CD4-positive, alpha-beta T cell treated with Interleukin-21 for 1 hour (primary cell): ENCODE measurements at regions not wholly inside any gene's neighbourhood (a gene's known extent, or its start where the extent isn't known, plus 50 kb on each side); places are given as distances from the start of the nearest gene placed in this dataset.
"Not testable (repeated sequence)": the region's sequence is repeated elsewhere in the genome, so short reads cannot be mapped to it uniquely, and the experiment has no call there.

Experiments
- DNase-seq: peaks from one replicate; pipeline ENCODE4 v3.0.0-alpha.2; 2020

DNA sequence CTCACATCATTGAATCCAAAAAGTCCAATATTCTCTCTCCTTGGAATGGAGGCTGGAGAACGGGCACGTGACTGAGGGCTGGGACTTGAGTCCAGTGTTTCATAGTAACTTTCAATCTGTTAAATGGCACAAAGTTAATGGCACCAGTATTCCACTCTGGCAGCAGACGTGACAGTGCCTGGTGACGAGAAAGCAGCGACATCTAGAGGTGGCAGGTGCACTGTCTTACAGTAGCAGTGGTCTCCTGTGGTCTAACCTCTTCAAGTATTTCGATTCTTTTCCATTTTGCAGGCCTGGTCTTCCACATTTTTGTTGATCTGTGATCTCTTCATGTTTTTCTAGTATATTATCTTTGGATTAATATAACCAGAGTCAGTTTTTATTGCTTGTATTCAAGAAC is 107.1 kb downstream of the OXSM start:
- DNase-seq = no peak

DNA sequence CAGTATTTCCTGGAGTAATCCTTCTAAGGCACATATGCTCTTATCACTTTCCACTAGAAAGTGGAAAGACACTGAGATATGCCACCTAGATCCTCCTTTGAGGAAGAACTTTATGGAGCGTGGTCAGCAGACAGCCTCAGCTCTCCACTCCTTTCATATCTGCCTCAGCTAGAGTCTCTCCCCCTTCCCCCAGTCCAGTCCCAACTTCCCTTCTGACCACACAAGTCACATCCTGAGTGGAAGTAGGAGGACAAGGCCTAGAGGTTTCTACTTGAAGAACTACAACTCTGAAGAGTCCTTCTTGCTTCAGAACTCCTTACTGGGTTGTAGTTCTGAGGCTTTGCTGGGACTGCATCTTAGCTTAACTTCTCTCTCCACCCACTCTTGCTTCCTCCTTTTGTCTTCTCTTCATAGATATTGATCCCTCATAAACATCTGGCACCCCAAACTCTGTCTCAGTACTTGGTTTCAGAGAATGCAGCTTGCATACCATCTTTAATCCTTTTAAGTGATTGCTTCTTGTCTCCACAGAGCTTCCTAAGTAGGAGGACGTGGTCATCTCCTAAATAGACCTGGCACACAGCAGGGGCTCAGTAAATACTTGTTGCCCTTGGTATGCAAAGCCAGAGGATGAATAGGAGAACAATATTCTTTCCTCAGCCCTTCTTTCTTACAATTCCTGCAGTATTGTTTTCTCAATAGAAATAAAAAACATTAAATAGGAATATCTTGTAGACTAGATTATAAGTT is 109.6 kb downstream of the OXSM start:
- no peak for DNase-seq

- DNase-seq = no peak
Measured at GRCh38 chr3:25900161-25900560, 110.3 kb downstream of the OXSM start.

DNA sequence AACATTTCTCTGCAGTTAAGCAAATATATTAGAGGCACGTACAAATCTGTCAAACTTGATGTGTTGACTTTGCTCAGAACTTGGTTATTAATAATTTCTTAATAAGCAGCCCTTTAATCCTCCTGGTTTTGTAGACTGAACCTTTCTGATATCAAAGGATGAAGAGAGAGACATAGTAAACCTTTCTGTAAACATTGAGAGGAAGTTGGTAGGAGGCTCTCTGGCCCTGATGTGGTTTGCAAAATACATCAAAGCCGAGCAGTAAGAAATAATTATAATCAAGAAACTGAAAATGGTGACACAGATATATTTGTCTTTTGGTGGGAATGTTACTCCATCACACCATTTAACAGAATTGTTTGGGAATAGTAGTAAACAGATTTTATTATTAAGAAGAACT is 111.9 kb downstream of the OXSM start:
- peak; percentile 12 for DNase-seq

GRCh38 chr3:25902586-25902985 is 112.7 kb downstream of the OXSM start:
- DNase-seq = no peak

DNA sequence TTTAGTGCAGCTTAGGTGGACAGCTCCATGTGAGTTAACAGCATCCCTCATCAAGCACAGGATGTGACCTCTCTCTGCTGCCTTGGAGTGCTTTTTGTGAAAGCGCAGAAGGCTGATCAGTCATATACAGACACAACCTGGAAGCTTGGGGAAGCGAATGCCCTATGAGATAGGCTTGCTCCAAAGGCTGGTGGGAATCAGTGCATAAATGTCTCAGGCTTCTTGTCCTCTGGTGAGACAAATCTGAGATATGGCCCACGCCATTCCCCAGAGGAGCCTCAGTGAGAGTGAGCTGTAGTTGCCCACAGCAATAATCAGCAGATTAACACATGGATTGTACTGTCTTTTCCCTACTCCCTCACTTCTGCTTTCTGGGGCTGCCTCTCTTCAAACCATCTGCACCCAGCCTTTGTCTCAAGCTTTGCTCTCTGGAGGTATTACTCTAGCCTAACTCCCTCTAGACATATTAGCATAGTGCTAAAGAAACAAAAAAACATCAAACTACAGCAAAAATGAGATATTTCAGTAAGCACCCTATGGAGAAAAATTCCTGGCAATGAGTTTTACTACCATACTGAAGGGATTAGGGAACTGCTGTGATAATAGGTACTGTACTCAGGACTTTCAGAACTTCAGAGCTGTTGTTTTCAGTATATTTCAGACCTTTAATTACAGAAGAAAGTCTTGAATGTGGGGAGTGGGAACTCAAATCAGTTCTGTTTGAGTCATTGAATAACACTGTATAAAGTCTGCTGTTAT is 113.7 kb downstream of the OXSM start:
- DNase-seq = no peak

GRCh38 chr3:25904206-25904605 is 114.3 kb downstream of the OXSM start:
- DNase-seq = no peak

DNA sequence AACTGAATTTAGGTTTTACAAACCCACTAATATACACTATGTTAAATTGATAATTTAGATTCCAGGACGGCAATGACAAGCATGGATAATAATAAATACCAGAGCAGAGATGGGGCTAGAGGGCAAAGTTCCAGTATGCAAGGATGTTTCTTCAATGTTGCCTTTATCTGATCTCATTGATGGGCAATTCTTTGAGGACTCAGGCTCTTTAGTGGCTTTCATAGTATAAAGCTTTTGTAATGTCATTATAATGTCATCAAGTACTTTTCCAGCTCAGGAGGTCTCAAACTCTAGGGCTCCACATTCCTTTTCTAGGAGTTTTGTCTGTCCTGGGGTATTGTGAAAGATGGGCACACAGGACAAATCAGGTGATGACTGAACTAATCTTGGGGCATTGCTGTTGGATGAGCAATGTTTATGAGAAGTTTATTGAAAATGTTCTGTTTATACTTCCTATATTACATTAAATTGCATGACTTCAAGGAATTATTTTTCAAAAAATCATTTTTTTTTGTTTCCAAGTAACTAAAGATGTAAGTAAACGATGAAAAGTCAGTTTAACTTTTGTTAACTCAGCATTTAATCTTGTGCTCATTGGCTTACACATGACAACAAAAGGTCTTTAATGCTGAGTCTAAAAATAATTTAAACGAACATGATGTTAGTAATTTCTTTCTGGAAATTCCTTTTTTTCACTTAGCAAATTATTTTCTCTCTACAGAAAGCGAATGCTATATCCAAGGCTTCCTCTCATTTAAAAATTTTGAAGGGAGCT is 116.4 kb downstream of the OXSM start:
- no peak for DNase-seq

- DNase-seq = no peak
Measured at GRCh38 chr3:25907081-25907480, 117.2 kb downstream of the OXSM start.

- no peak for DNase-seq
Measured at GRCh38 chr3:25910105-25910504, 120.2 kb downstream of the OXSM start.

DNA sequence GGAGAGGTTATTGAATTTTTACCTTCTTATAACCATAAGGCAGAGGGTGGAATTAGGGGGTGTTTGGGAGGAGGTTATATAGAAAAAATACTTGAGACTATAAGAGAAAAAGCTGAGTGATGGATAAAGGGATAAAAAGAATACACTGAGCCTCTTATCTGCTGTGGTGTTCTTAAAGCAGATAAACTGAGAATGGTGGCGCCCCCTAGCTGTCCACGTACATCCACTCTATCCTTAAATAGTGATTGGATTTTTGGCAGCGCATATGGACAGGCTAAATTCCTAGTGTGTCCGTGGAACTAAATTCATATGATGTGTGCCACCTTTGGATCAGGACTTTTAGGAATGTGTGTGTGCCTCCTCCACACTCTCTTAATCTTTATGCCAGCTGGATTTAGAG is 121.1 kb downstream of the OXSM start:
- peak; percentile 13 for DNase-seq

DNA sequence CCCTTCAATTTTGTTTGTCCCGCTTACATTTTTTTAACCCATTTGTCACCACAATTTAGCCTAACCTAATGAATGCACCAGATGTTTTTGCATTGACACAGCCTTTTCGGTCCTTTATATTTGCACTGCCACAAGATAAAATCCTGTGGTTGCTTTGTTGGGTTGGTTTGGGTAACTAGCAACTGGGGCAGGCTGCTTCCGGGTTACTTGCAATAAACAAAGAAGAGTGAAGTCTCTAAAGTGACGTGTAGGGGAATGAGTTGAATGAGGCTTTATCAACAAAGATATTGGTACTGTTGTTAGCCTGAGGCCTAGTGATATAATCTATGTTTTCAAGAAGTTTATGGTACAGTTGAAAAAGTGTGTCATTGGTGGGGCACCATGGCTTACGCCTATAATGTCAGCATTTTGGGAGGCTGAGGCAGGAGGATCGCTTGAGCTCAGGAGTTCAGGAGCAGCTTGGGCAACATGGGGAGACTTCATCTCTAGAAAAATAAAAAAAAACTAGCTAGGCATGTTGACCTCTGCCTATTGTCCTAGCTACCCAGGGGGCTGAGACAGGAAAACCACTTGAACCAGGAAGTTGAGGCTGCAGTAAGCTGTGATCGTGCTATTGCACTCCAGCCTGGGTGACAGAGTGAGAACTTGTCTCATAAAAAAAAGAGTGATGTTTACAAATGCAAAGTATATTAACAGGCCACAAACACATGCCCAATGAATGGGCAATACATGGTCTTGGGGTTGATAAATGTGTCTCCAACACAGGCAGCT is 121.8 kb downstream of the OXSM start:
- DNase-seq = peak; percentile 63

DNA sequence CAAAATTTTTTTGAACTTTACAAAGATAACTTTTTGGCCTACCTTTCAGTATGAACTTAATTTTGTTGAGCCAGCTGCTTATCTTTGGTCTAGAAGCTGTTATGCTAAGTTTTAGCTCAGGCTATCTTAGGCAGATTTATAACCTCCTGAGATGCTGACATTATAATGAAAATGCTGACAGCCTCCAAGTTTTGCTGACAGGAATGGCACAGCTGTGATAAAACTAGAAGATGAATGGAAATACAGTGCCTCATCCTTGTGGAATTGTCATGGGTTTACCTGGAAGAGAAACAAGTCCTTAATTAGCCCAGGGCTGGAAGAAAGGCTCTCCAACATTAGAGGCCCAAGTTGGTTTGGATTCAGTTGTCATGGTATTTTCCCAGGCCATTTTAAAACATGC is 123.3 kb downstream of the OXSM start:
- DNase-seq = no peak

DNA sequence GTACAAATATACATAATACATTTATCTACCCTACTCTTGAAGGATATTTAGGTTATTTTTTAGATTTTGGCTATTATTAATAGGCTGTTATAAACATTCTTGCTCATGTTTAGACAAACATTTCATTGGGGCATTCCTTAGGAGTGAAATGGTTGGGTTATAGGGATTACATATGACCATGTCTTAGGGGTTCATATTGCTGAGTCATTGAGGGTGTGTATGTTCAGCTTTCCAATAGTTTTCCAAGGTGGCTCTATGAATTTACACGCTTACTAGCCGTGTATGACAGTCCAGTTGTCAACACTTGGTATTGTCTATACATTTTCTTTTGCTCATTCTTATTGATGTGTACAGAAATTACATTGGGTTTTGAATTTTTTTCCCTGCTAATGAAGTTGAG is 125.8 kb downstream of the OXSM start:
- no peak for DNase-seq

- no peak for DNase-seq
Measured at GRCh38 chr3:25916321-25916720, 126.4 kb downstream of the OXSM start.

GRCh38 chr3:25931967-25932366 is 142.1 kb downstream of the OXSM start:
- not testable (repeated sequence) for DNase-seq

GRCh38 chr3:25938566-25939325 is 148.9 kb downstream of the OXSM start:
- DNase-seq = no peak

GRCh38 chr3:25940935-25941334 is 151.0 kb downstream of the OXSM start:
- no peak for DNase-seq

- no peak for DNase-seq
Measured at GRCh38 chr3:25944329-25944728, 154.4 kb downstream of the OXSM start.

DNA sequence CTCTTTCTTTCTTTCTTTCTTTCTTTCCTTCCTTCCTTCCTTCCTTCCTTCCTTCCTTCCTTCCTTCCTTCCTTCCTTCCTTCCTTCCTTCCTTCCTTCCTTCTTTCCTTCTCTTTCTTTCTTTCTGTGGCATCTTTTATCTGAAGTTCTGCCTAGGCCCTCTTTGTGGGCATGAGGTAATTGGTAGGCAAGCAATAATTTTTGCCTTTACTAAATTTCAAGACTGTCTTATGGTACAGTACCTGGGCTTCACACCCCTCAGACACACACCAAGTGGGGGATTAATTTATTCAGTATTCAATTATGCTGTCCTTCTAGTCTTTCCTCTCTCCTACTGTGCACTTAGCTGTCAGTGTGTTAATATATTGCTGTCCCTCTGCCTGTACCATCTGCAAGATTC is 155.5 kb downstream of the OXSM start:
- DNase-seq = no peak

DNA sequence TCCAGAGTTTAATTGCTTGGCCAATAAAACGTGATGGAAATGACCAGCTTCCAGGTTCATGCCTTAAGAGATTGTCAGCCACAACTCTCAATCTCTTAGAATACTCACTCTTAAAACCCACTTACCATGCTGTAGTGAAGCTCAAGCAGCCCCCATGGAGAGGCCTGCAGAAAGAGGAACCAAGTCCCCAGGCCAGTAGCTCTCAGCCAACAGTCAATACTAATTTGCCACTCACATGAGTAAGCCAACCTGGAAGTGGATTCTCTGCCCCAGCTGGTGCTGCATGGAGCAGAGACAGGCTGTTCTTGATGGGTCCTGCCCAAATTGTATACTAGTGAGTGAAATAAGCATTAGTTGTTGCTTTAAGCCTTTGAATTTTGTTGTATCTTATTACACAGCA is 155.9 kb downstream of the OXSM start:
- no peak for DNase-seq

GRCh38 chr3:25952133-25952532 is 162.2 kb downstream of the OXSM start:
- no peak for DNase-seq
